WERI-Rb-1 (cell line): ENCODE measurements at regions not wholly inside any gene's neighbourhood (a gene's known extent, or its start where the extent isn't known, plus 50 kb on each side); places are given as distances from the start of the nearest gene placed in this dataset.

Experiments
- DNase-seq: peaks from one replicate; pipeline ENCODE4 v3.0.0-alpha.2; 2020
- H3K27ac ChIP-seq: fragments of 250-450 bp; sonication (Bioruptor Pico); 2 replicates; pipeline ENCODE4 v1.5.1; 2020; ENCODE audit warnings: mild to moderate bottlenecking, moderate library complexity
- H3K27me3 ChIP-seq: fragments of 250-450 bp; sonication (Bioruptor Pico); 2 replicates; pipeline ENCODE4 v1.5.1; 2021; ENCODE audit warnings: mild to moderate bottlenecking, low read depth, moderate library complexity; ENCODE audit not compliant: insufficient read depth, severe bottlenecking
- H3K36me3 ChIP-seq: fragments of 250-450 bp; sonication (Bioruptor Pico); 2 replicates; pipeline ENCODE4 v1.5.1; 2020; ENCODE audit warnings: mild to moderate bottlenecking, moderate library complexity
- H3K4me3 ChIP-seq: 2 replicates; pipeline ENCODE4 v1.5.1; 2011; ENCODE audit warnings: low read depth, mild to moderate bottlenecking, control low read depth, low read length
- H3K9me3 ChIP-seq: fragments of 250-450 bp; sonication (Bioruptor Pico); 2 replicates; pipeline ENCODE4 v1.5.1; 2021; ENCODE audit warnings: mild to moderate bottlenecking, moderate library complexity; ENCODE audit not compliant: severe bottlenecking
- CTCF ChIP-seq: IDR thresholded peaks from 2 replicates; pipeline ENCODE4 v1.5.1; 2011; ENCODE audit warnings: low read depth, mild to moderate bottlenecking, control low read depth, inconsistent platforms, low read length

- DNase-seq = no peak
- TF ChIP-seq CTCF = no peak
Measured at GRCh38 chr7:118771672-118772071, 547.2 kb downstream of the ANKRD7 start.

GRCh38 chr7:118777308-118777707 lies 552.8 kb downstream of the ANKRD7 start:
- Histone ChIP-seq H3K9me3 (no peaks in the 10 kb centered on the region), H3K27me3 (no peaks in the 10 kb centered on the region), H3K36me3 (no peaks in the 10 kb centered on the region), H3K4me3 (no peak overlapping the region), H3K27ac (no peak overlapping the region)
- no peak for DNase-seq
- no peak for TF ChIP-seq CTCF

More at GRCh38 chr7:118771672-118772071, 547.2 kb downstream of the ANKRD7 start:
- H3K36me3 ChIP-seq = no peaks in the 10 kb centered on the region
- no peak overlapping the region for H3K4me3 ChIP-seq
- no peaks in the 10 kb centered on the region for H3K9me3 ChIP-seq
- H3K27me3 ChIP-seq = no peaks in the 10 kb centered on the region
- no peak overlapping the region for H3K27ac ChIP-seq

GRCh38 chr7:118792682-118793081 lies 568.2 kb downstream of the ANKRD7 start:
- H3K4me3 ChIP-seq = no peak overlapping the region
- no peak for DNase-seq
- H3K36me3 ChIP-seq = no peaks in the 10 kb centered on the region
- no peak for TF ChIP-seq CTCF
- no peaks in the 10 kb centered on the region for H3K27me3 ChIP-seq
- H3K27ac ChIP-seq = no peak overlapping the region
- no peaks in the 10 kb centered on the region for H3K9me3 ChIP-seq

- Histone ChIP-seq H3K36me3 (no peaks in the 10 kb centered on the region), H3K27ac (no peak overlapping the region), H3K9me3 (no peaks in the 10 kb centered on the region), H3K27me3 (no peaks in the 10 kb centered on the region), H3K4me3 (no peak overlapping the region)
- DNase-seq = no peak
- TF ChIP-seq CTCF = no peak
Measured at GRCh38 chr7:118793582-118793981, 569.1 kb downstream of the ANKRD7 start.

- DNase-seq = no peak
- H3K4me3 ChIP-seq = no peak overlapping the region
- H3K27ac ChIP-seq = no peak overlapping the region
- no peaks in the 10 kb centered on the region for H3K36me3 ChIP-seq
- no peaks in the 10 kb centered on the region for H3K27me3 ChIP-seq
- no peak for TF ChIP-seq CTCF
- no peaks in the 10 kb centered on the region for H3K9me3 ChIP-seq
Measured at GRCh38 chr7:118794419-118794818, 569.9 kb downstream of the ANKRD7 start.

- no peak for DNase-seq
- H3K9me3 ChIP-seq = no peaks in the 10 kb centered on the region
- no peak for TF ChIP-seq CTCF
- no peak overlapping the region for H3K4me3 ChIP-seq
- H3K36me3 ChIP-seq = no peaks in the 10 kb centered on the region
- no peak overlapping the region for H3K27ac ChIP-seq
- no peaks in the 10 kb centered on the region for H3K27me3 ChIP-seq
Measured at GRCh38 chr7:118801366-118801765, 576.9 kb downstream of the ANKRD7 start.
